ENCODE measurements at regions not wholly inside any gene's neighbourhood (a gene's known extent, or its start where the extent isn't known, plus 50 kb on each side); places are given as distances from the start of the nearest gene placed in this dataset.
A peak's percentile ranks its signal among the peaks of the same experiment; 100 is the strongest.
"Not testable (repeated sequence)": the region's sequence is repeated elsewhere in the genome, so short reads cannot be mapped to it uniquely, and the experiment has no call there.

DNA sequence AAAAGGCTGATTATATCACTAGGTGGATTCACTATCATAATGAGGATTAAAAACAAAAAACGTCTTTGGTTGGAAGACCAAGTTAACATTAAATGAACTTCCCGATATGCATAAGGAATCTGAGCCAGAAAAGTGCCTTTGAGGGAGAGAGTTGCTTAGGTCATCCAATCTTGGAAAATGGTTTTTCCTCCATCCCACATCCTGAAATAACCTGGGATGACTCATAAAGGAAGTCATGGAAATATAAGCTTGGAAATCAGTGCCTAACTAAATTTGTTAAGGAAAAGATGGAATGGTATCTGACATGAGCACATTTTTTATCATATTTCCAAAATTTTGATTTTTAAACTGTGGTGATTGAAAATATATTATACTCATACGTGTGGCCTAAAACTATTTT is 66.0 kb downstream of the KBTBD8 start:
- DNase-seq (ENCODE audit: low read depth, low spot score), result no peak

GRCh38 chr3:67067251-67067650 is 69.1 kb downstream of the KBTBD8 start:
- DNase-seq (ENCODE audit: low read depth, low spot score), result no peak

- not testable (repeated sequence) for DNase-seq (ENCODE audit: low read depth, low spot score)
Measured at GRCh38 chr3:67072640-67073039, 74.5 kb downstream of the KBTBD8 start.

GRCh38 chr3:67073812-67074211 is 75.7 kb downstream of the KBTBD8 start:
- no peak for DNase-seq (ENCODE audit: low read depth, low spot score)

DNA sequence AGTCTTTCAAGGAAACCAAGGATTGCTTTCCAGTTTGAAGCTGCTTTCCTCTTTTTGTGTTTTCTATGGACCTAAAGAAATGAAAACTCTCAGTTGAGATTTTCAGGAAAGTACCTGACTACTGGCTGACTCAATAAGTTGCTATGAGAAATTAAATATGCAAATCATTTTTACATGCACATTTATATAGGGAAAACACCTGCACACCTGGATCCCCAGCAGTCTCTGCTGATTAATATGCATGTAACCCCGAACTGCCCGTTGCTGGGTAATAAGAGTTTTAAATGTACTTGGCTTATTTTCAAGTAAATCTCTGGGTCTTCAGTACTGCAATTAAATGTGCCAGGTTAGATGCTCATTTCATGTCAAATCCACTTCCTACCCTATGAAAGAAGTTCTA is 77.2 kb downstream of the KBTBD8 start:
- DNase-seq (ENCODE audit: low read depth, low spot score), result no peak

DNA sequence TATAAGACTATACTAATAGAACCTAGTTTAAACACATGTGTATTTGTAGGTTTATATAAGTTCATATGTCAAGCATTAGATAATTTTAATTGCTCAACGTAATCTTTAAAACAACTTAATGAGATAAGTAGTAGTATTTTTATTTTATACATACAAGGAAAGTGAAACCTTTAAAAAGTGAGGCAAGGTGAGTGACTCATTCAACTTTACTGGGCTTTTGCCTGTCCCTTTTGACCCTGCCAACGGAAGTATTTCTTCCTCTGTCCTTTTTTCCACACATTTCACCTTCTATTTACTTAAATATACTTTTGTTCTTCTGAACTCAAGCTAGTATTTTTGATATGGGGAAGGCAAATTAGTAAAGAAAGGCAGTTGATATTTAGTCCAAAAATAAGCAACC is 78.5 kb downstream of the KBTBD8 start:
- no peak for DNase-seq (ENCODE audit: low read depth, low spot score)

DNA sequence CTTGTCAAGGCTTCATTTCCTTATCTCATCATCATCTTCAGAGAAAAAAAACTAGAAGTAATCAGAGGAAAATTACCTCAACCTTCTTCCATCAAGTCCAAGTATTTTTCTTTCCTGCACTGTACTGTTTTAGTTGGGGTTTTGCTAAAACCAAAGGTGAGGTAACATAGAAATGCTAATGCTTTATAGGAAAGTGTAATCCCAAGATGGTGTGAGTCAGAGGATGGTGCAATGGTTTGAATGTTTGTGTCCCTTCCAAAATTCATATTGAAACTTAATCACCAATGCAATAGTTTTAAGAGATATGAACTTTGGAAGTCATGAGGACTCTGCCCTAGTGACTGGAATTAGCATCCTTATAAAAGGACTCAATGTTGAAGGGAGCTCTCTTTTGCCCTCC is 79.5 kb downstream of the KBTBD8 start:
- no peak for DNase-seq (ENCODE audit: low read depth, low spot score)

- no peak for DNase-seq (ENCODE audit: low read depth, low spot score)
Measured at GRCh38 chr3:67082533-67083024, 84.5 kb downstream of the KBTBD8 start.

GRCh38 chr3:67083277-67083676 is 85.2 kb downstream of the KBTBD8 start:
- DNase-seq (ENCODE audit: low read depth, low spot score), result no peak

DNA sequence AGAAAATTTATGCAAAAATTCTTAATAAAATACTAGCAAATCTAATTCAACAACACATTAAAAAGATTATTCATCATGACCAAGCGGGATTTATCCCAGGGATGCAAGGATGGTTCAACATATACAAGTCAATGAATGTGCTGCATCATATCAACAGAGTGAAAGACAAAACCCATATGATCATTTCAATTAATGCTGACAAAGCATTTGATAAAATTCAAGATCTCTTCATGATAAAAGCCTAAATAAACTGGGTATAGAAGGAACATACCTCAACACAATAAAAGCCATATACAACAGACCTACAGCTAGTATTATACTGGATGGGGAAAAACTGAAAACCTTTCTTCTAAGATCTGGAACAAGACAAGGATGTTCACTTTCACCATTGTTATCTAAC is 89.7 kb downstream of the KBTBD8 start:
- DNase-seq (ENCODE audit: low read depth, low spot score), result no peak

- no peak for DNase-seq (ENCODE audit: low read depth, low spot score)
Measured at GRCh38 chr3:67090474-67090873, 92.4 kb downstream of the KBTBD8 start.

DNA sequence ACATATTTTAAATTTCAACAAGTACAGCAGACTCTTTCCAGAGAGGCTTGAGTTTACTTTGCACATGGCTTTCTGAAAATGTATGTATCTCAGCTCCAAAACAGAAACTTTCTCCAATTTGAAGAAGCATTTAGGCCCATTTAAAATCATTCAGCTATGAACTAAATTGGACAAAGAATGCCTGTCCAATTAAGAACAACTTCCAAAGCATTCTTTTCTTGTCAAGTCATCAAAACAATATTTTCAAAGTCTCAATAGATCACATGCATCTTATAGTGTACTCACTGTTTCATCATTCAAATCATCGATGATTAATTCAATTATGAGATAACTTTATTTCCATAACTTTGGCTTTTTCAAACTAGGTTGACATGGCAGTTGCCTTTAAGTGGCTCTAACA is 95.2 kb downstream of the KBTBD8 start:
- DNase-seq (ENCODE audit: low read depth, low spot score), result no peak

DNA sequence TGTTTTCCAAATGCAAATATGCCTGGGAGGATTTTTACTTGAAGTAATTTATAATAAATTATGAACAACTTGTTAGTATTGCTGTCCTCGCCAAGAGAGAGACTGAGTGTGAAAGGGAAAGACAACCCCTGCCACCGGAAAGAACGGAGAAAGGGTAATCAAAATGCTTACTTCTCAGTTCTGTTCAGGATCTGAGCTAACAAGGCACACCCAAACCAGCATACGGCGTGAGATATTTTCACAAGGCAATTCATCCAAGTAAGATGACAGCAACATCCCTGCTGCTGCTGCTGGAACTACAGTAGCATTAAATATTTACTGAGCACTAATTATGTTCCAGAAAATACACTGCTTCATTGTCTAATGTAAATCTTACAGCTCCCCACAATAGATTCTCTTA is 96.1 kb downstream of the KBTBD8 start:
- no peak for DNase-seq (ENCODE audit: low read depth, low spot score)

GRCh38 chr3:67094774-67095173 is 96.7 kb downstream of the KBTBD8 start:
- no peak for DNase-seq (ENCODE audit: low read depth, low spot score)

DNA sequence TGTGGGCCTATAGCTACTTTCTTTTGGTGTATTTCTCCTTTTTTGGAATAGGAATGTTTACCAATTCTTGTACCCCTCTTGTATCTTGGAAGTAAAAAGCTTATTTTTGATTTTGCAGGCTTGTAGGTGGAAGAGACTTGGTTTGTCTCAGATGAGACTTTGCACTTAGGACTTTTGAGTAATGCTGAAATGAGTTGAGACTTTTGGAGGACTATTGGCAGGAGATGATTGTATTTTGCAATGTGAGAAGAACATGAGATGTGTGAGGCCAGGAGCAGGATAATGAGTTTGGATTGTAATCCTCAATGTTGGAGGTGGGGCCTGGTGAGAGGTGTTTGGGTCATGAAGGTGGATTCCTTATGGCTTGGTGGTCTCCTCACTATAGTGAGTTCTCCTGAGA is 106.3 kb downstream of the KBTBD8 start:
- DNase-seq (ENCODE audit: low read depth, low spot score), result no peak

DNA sequence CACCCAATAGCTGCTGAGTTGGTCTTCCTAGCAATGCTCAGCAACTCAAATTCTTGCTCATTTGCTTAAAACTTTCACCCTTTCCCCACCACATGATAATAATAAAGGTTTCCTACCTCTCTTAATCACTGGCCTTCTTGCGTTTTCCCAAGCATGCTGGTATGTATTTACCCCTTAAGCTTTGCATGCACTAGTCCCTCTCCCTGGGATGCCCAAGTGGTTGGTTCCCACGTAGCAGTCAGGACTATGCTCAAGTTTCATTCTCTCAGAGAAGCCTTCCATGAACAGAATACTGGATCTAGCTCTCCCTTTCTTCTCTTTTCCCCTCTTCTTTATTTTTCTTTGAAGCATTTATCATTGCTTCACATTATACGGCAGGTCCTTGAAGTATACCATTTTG is 108.8 kb downstream of the KBTBD8 start:
- no peak for DNase-seq (ENCODE audit: low read depth, low spot score)

GRCh38 chr3:67109651-67110204 is 111.6 kb downstream of the KBTBD8 start:
- DNase-seq (ENCODE audit: low read depth, low spot score), result peak; percentile 25

DNA sequence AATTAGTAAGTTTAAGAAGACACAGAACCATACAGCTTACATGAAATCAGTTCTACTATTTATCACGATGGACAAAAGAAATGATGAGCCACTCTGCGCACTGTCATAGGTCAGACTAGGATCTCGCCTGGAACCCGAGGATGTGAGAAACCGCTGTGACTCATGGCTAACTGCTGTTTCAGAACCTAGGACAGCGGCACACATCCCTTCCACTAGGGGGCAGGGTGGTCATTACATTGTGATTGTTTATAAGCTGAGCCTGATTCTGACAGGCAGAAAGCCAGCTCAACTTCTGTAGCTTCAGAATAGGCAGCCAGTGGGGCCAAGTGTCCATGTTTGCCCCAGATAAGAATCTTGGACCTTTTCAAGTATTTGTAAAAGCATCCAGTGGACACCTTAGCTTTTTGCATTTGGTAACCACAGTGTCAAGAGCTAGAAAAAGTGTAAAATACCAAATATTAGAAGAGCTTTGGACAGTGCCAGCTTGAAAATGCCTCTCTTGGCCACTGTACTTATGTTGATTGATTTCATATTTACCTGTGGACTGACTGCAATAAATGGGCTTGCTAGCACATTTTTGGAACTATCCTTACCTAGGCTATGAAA is 115.8 kb downstream of the KBTBD8 start:
- peak; percentile 57 for DNase-seq (ENCODE audit: low read depth, low spot score)

- no peak for DNase-seq (ENCODE audit: low read depth, low spot score)
Measured at GRCh38 chr3:67118122-67118521, 120.0 kb downstream of the KBTBD8 start.

DNA sequence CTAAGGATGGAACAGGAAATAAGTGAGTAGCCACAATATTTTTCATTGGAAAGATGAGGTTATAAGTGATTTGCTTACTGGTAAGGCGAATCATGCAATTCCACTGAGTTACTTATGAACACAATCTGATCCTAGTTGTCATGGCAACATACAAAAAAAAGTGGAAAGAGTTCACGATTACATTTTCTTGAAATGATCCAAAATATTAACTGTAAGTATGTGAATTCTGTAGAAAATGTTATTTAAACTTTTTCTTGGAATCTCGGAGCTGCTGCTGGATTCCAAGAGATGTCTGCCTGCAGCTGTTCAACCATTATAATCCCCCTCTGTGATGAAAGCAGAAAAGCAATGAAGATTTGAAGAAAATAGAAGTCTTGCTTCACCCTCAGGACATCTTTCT is 120.5 kb downstream of the KBTBD8 start:
- DNase-seq (ENCODE audit: low read depth, low spot score), result no peak

- no peak for DNase-seq (ENCODE audit: low read depth, low spot score)
Measured at GRCh38 chr3:67123914-67124313, 125.8 kb downstream of the KBTBD8 start.

DNA sequence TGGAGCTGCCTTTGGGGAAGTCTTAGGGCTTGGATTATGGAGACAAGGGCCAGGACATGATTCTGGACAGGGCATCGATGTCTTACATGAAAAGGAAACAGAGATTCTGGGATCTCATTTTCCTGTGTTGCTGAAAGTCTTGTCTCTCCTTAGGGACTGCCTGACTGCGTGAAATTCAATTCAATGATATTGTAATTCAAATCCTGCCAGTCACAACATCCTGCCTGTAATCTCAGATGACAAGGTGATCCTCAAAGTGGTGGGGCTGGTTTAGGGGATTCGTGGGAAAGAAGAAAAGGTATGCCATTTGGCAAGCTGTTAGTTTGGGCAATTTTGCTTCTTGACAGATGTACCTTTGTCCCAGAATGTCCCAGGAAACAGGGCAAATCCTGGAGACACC is 129.1 kb downstream of the KBTBD8 start:
- DNase-seq (ENCODE audit: low read depth, low spot score), result no peak

DNA sequence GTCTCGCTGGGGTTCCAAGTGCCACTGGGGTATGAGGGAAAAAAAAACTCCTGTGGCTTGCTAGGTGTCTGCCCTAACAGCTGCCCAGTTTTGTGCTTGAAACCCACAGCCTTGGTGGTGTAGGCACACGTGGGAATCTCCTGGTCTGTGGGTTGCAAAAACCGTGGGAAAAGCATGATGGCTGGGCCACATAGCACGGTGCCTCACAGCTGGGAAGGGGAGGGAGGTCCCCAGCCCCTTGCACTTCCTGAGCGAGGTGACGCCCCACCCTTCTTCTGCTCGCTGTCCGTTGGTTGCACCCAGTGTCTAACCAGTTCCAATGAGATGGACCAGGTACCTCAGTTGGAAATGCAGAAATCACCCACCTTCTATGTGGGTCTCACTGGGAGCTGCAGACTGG is 144.3 kb downstream of the KBTBD8 start:
- DNase-seq (ENCODE audit: low read depth, low spot score), result no peak

GRCh38 chr3:67145738-67146137 is 147.6 kb downstream of the KBTBD8 start:
- no peak for DNase-seq (ENCODE audit: low read depth, low spot score)
